HUES64 (cell line): ENCODE measurements at regions not wholly inside any gene's neighbourhood (a gene's known extent, or its start where the extent isn't known, plus 50 kb on each side); places are given as distances from the start of the nearest gene placed in this dataset.

Source experiments
- H3K27ac ChIP-seq: 2 replicates; pipeline ENCODE4 v1.7.0; 2013; ENCODE audit warnings: low read depth, low read length, inconsistent platforms
- H3K27me3 ChIP-seq: 2 replicates; pipeline ENCODE4 v1.6.1; 2013; ENCODE audit warnings: mild to moderate bottlenecking, low read length; ENCODE audit not compliant: insufficient read depth
- H3K36me3 ChIP-seq: 2 replicates; pipeline ENCODE4 v1.6.1; 2013; ENCODE audit warnings: mild to moderate bottlenecking, low read length; ENCODE audit not compliant: insufficient read depth
- H3K4me1 ChIP-seq: 2 replicates; pipeline ENCODE4 v1.6.1; 2013; ENCODE audit warnings: mild to moderate bottlenecking, low read length, moderate library complexity; ENCODE audit not compliant: insufficient read depth
- H3K4me3 ChIP-seq: 2 replicates; pipeline ENCODE4 v1.5.1; 2013; ENCODE audit warnings: mild to moderate bottlenecking, low read length, moderate library complexity
- H3K9ac ChIP-seq: 2 replicates; pipeline ENCODE4 v1.6.1; 2013; ENCODE audit warnings: mild to moderate bottlenecking, low read depth, low read length
- H3K9me3 ChIP-seq: 2 replicates; pipeline ENCODE4 v1.6.1; 2013; ENCODE audit warnings: low read depth, low read length; ENCODE audit not compliant: insufficient read depth
- WGBS: fragments of 150-250, 120-280 bp; methylation state at CpG from one replicate; pipeline ENCODE4 v1.1.7; 2013; ENCODE audit warnings: missing lambda C conversion rate; 5-methylcytosine and 5-hydroxymethylcytosine counted together

GRCh38 chr2:8572712-8573233 lies 109.1 kb upstream of the ID2 start:
- H3K27me3 ChIP-seq, result no peaks in the 10 kb centered on the region
- no peaks in the 10 kb centered on the region for H3K9me3 ChIP-seq
- no peaks in the 10 kb centered on the region for H3K36me3 ChIP-seq
- no peak overlapping the region for H3K27ac ChIP-seq
- peaks cover 24% of the 10 kb centered on the region for H3K4me1 ChIP-seq
- H3K9ac ChIP-seq, result no peak overlapping the region
- 96% methylated on average over 12 of the region's 12 CpGs for WGBS
- H3K4me3 ChIP-seq, result no peak overlapping the region

GRCh38 chr2:8573234-8573941 lies 108.5 kb upstream of the ID2 start:
- Histone ChIP-seq H3K9me3 (no peaks in the 10 kb centered on the region), H3K4me3 (no peak overlapping the region), H3K9ac (no peak overlapping the region), H3K27me3 (no peaks in the 10 kb centered on the region), H3K36me3 (no peaks in the 10 kb centered on the region), H3K4me1 (peaks cover 24% of the 10 kb centered on the region), H3K27ac (peak overlapping the region; percentile 35; the same call in 1 of the 2 replicates)
- WGBS, result 84% methylated on average over 22 of the region's 22 CpGs

DNA sequence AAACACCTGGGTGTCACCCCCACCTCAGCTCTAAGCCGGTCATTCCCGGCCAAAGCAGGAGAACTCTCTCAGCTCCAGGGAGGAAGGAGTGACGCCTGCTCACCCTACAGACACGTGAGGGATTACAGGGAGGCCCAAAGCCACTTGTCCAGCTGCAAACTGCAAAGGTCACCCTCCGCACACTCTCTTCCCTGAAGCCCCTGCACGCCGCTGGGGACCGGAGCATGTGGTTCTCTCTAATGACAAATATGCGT lies 108.0 kb upstream of the ID2 start:
- Histone ChIP-seq H3K9ac (no peak overlapping the region), H3K4me1 (peaks cover 24% of the 10 kb centered on the region)

DNA sequence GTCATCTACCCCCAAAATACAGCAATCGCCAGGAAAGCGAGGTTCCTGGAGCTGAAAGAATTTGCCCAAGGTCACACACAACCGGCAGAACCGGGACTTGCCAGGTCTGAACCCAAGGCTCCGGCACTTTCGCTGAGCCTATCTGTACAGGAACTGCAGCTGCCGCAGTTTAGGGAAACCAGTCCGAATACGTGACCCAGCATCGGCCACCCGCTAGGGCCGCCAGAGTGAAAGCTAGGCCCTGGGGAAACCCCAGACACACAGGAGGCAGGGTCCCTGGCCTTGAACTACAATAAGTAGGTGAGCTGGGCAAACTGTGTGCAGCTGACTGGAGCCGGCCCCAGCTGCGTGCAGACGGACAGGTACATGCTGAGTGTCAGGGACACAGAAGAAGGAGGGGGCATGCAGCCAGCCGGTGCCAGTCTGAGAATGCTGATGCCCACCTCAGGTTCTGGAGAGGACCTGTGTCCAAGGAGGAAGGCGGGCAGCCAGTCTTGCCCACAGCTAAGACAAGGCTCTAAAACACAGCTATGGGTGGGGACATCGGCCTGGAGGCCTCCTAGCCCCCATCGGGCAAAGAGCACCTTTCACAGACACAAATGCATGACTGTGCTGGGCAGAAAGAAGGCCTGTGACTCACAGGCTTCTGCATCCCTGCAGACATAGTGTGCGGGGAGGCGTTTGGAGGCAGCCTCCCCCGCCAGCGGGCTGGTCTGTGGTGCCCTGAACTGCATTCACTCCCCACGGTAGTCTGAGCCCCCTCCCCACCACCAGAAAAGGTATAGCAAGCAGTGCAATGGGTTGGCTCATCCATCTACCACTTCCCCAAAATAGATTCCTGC lies 107.4 kb upstream of the ID2 start:
- Histone ChIP-seq H3K27ac (no peak overlapping the region), H3K9me3 (no peaks in the 10 kb centered on the region), H3K27me3 (no peaks in the 10 kb centered on the region), H3K9ac (no peak overlapping the region), H3K4me1 (peaks cover 24% of the 10 kb centered on the region), H3K36me3 (no peaks in the 10 kb centered on the region), H3K4me3 (no peak overlapping the region)
- 92% methylated on average over 24 of the region's 24 CpGs for WGBS

More for the DNA sequence above, 108.0 kb upstream of the ID2 start:
- Histone ChIP-seq H3K27me3 (no peaks in the 10 kb centered on the region), H3K36me3 (no peaks in the 10 kb centered on the region), H3K9me3 (no peaks in the 10 kb centered on the region), H3K27ac (peak overlapping the region; percentile 35; the same call in 1 of the 2 replicates), H3K4me3 (no peak overlapping the region)
- 92% methylated on average over 9 of the region's 9 CpGs for WGBS

GRCh38 chr2:8575038-8575833 lies 106.6 kb upstream of the ID2 start:
- Histone ChIP-seq H3K27ac (no peak overlapping the region), H3K9ac (no peak overlapping the region)

DNA sequence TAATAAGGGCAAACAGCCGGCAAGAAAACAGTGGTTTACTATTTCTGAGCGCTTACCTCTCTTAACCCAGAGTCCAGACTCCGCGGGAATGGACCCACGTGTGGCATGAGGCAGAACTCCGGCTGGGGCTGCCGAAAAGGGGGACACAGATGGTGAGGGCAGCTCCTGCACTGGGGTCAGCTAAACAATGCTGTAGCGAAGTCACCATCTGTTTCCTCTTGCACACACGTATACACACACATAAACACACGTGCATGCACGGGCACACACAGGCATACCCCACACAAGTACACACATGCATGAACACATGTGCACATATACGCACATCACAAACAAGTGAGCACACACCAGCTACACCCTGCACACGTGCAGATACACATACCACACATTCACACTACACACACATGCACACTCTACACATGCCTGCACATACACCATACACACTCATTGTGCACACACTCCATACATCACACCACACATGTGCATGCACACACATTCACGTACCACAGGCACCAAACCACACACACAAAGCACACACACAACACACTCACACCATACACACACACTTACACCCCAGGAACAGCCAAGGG lies 105.9 kb upstream of the ID2 start:
- Histone ChIP-seq H3K27ac (no peak overlapping the region), H3K4me1 (peaks cover 24% of the 10 kb centered on the region), H3K9me3 (no peaks in the 10 kb centered on the region), H3K4me3 (no peak overlapping the region), H3K9ac (no peak overlapping the region), H3K36me3 (no peaks in the 10 kb centered on the region), H3K27me3 (no peaks in the 10 kb centered on the region)
- 91% methylated on average over 14 of the region's 14 CpGs for WGBS

More at GRCh38 chr2:8575038-8575833, 106.6 kb upstream of the ID2 start:
- Histone ChIP-seq H3K4me1 (peaks cover 24% of the 10 kb centered on the region), H3K36me3 (no peaks in the 10 kb centered on the region), H3K9me3 (no peaks in the 10 kb centered on the region), H3K27me3 (no peaks in the 10 kb centered on the region), H3K4me3 (no peak overlapping the region)
- WGBS, result 91% methylated on average over 22 of the region's 24 CpGs

DNA sequence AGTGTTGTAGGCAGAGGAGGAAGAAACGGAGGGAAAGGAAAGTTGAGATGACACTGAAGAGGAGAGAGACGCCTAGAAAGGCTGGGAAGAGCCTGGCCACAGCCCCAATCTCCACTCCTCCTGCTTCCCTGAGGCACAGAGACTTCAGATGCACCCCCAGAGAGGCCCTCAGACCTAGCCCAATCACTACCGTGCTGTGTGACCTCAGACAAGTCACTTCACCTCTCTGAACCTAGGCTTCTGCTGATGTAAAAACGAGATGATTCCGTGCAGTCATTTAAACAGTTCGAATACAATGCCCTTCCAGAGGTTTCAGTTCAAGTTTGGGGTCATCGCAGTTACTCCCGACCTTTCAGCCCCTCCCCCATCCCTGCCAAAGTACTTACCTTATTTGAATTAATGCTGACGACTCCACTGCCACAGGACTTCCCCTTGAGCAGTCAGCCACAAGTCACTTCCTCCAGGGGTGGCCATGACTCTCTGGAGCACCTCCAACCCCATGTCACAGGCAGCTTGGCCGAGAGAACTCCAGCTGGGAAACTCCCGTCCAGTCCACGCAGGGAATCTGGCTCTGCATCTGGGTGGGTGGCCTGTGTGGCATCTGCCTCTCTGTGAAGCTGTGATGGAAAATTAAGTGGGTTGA lies 105.2 kb upstream of the ID2 start:
- H3K4me3 ChIP-seq, result no peak overlapping the region
- no peak overlapping the region for H3K9ac ChIP-seq
- 86% methylated on average over 12 of the region's 12 CpGs for WGBS
- H3K4me1 ChIP-seq, result peaks cover 24% of the 10 kb centered on the region
- H3K27me3 ChIP-seq, result no peaks in the 10 kb centered on the region
- no peaks in the 10 kb centered on the region for H3K36me3 ChIP-seq
- no peak overlapping the region for H3K27ac ChIP-seq
- no peaks in the 10 kb centered on the region for H3K9me3 ChIP-seq

DNA sequence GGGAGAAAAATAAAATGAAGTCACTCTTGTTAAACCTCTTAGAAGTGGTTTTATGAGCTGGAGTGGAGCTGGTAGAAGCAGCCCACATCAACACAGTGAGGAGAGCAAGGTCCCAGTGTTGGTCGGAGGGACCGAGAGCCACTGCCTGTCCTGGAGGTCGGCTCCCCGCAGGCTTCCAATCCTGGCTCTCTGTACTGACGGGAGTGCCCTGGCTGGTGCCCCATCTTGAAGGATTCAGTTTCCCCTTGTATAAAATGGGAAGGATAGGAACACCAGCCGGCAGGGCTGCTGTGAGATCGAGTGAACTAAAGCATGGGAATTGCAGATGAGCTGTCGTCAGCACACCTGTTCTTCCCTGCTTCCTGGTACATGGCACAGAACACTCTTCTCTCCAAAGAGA lies 104.3 kb upstream of the ID2 start:
- no peak overlapping the region for H3K9ac ChIP-seq
- no peaks in the 10 kb centered on the region for H3K36me3 ChIP-seq
- H3K9me3 ChIP-seq, result no peaks in the 10 kb centered on the region
- H3K4me1 ChIP-seq, result peaks cover 19% of the 10 kb centered on the region
- 82% methylated on average over 8 of the region's 8 CpGs for WGBS
- H3K4me3 ChIP-seq, result no peak overlapping the region
- H3K27ac ChIP-seq, result no peak overlapping the region
- H3K27me3 ChIP-seq, result no peaks in the 10 kb centered on the region

DNA sequence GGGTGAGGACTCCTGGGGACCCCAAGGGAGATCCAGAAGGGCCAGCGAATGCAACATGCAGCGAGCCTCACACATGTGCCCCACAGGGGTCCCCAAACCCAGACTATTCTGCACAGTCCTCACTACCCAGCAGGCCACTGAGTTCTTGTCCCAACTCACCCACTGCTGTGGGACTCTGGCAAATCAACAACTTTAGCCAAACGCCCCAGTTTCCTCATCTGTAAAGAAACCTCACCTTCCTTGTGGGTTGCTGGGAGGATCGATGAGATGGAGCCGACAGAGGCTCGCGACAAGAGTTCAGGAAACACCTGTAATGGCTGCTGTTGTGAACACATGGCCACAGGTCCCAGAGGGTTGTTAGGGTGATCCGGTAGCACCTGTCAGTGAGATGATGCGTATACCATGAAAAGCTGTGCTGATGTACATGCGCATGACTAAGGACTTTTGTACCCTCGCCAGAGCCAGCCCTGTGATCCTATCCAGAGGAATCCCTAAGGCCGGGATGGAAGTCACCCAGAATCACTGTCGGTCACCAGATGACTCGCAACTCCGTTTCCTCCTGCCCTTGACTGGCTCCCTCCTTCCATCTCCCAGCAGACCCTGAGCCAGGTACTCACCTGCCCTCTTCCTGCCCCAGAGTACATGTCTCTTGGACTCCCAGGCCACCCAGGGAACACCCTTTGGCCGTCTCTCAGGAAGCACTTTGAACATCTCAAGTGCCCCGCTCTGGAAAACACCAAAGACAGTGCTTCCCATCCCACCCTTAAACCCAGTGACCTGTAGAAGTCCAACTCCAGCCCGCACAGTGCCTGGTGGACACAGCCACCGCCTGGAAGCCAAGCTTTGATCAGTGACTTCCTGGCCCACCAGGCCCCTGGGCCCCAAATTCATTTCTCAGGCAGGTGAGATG lies 103.3 kb upstream of the ID2 start:
- Histone ChIP-seq H3K4me1 (peaks cover 12% of the 10 kb centered on the region), H3K36me3 (no peaks in the 10 kb centered on the region), H3K9ac (no peak overlapping the region)

More for the DNA sequence above, 103.3 kb upstream of the ID2 start:
- 94% methylated on average over 19 of the region's 19 CpGs for WGBS
- H3K27me3 ChIP-seq, result peaks cover 6% of the 10 kb centered on the region; the same call in 1 of the 2 replicates
- no peak overlapping the region for H3K4me3 ChIP-seq
- no peak overlapping the region for H3K27ac ChIP-seq
- no peaks in the 10 kb centered on the region for H3K9me3 ChIP-seq
